Stimulated activated CD4-positive, alpha-beta T cell treated with anti-CD3 and anti-CD28 coated beads, Interleukin-4, amount 100 ng/mL, for 48 hours (primary cell): ENCODE measurements at regions not wholly inside any gene's neighbourhood (a gene's known extent, or its start where the extent isn't known, plus 50 kb on each side); places are given as distances from the start of the nearest gene placed in this dataset.
"Not testable (repeated sequence)": the region's sequence is repeated elsewhere in the genome, so short reads cannot be mapped to it uniquely, and the experiment has no call there.

Experiments
- DNase-seq, 2 donors: peaks; one replicate each; pipeline ENCODE4 v3.0.0-alpha.2; 2020; ENCODE audit warnings: low read depth in 2 of 2

- DNase-seq = no peak
Measured at GRCh38 chr1:98287626-98288025, 366.8 kb upstream of the DPYD start.

- DNase-seq = no peak
Measured at GRCh38 chr1:98286656-98287055, 365.8 kb upstream of the DPYD start.

GRCh38 chr1:98285286-98285685, 364.5 kb upstream of the DPYD start:
- not testable (repeated sequence) for DNase-seq

GRCh38 chr1:98280049-98280448, 359.2 kb upstream of the DPYD start:
- no peak for DNase-seq

- DNase-seq = no peak
Measured at GRCh38 chr1:98278055-98278454, 357.2 kb upstream of the DPYD start.

- DNase-seq = no peak
Measured at GRCh38 chr1:98277118-98277517, 356.3 kb upstream of the DPYD start.

- no peak for DNase-seq
Measured at GRCh38 chr1:98276514-98276913, 355.7 kb upstream of the DPYD start.

GRCh38 chr1:98268316-98268715, 347.5 kb upstream of the DPYD start:
- DNase-seq = no peak

GRCh38 chr1:98267423-98267822, 346.6 kb upstream of the DPYD start:
- no peak for DNase-seq

- DNase-seq = no peak
Measured at GRCh38 chr1:98264727-98265126, 343.9 kb upstream of the DPYD start.

GRCh38 chr1:98260839-98261238, 340.0 kb upstream of the DPYD start:
- DNase-seq = no peak

GRCh38 chr1:98260412-98260811, 339.6 kb upstream of the DPYD start:
- no peak for DNase-seq

- no peak for DNase-seq
Measured at GRCh38 chr1:98256700-98257099, 335.9 kb upstream of the DPYD start.

GRCh38 chr1:98253145-98253544, 332.3 kb upstream of the DPYD start:
- no peak for DNase-seq

GRCh38 chr1:98251497-98251896, 330.7 kb upstream of the DPYD start:
- DNase-seq = no peak

- no peak for DNase-seq
Measured at GRCh38 chr1:98232678-98233077, 311.8 kb upstream of the DPYD start.

GRCh38 chr1:98222706-98223105, 301.9 kb upstream of the DPYD start:
- DNase-seq = no peak

- DNase-seq = no peak
Measured at GRCh38 chr1:98221923-98222322, 301.1 kb upstream of the DPYD start.

- DNase-seq = no peak
Measured at GRCh38 chr1:98217601-98218000, 296.8 kb upstream of the DPYD start.

- DNase-seq = no peak
Measured at GRCh38 chr1:98216304-98216703, 295.5 kb upstream of the DPYD start.

- DNase-seq = no peak
Measured at GRCh38 chr1:98211271-98211845, 290.5 kb upstream of the DPYD start.

- no peak for DNase-seq
Measured at GRCh38 chr1:98210563-98210962, 289.7 kb upstream of the DPYD start.

GRCh38 chr1:98210064-98210463, 289.2 kb upstream of the DPYD start:
- DNase-seq = no peak

GRCh38 chr1:98205291-98206017, 284.6 kb upstream of the DPYD start:
- no peak for DNase-seq
